ENCODE measurements at regions not wholly inside any gene's neighbourhood (a gene's known extent, or its start where the extent isn't known, plus 50 kb on each side); places are given as distances from the start of the nearest gene placed in this dataset.

DNA sequence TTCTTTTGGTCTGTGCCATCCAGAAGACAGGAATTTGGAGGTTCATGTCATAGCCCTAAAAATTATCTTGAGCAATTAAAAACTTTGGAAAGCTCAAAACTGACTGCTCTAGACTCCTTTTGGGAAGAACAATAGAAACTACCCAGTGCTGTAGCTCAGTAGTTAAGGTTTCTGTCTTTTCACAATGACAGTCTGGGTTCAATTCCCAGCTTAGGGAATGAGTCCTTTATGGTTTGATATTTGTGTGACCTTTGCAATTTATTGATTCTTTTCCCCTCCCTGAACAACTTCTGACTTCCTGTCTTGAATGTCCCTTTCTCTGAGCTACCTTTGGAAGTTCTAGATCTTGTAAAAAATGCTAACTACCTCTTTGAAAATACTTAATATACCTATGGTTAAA lies 603.3 kb upstream of the IGFBP3 start:
- Histone ChIP-seq H3K79me2 (replicated peaks; ENCODE audit: insufficient read depth) (no peaks in the 10 kb centered on the region), H3K27ac (ENCODE audit: low read depth) (no peak overlapping the region), H3K4me2 (no peak overlapping the region), H3K4me1 (ENCODE audit: insufficient read depth) (no peaks in the 10 kb centered on the region), H2AFZ (no peak overlapping the region), H3K9me2 (ENCODE audit: insufficient read depth) (no peaks in the 10 kb centered on the region), H3K27me3 (ENCODE audit: insufficient read depth) (no peaks in the 10 kb centered on the region), H3F3A (replicated peaks; ENCODE audit: low read depth) (no peaks in the 10 kb centered on the region), H4K20me1 (replicated peaks; ENCODE audit: insufficient read depth) (no peaks in the 10 kb centered on the region), H3K36me3 (ENCODE audit: insufficient read depth) (no peaks in the 10 kb centered on the region; the same call in 1 of the 2 replicates), H3K4me3 (no peak overlapping the region)
- ATAC-seq = no peak
- peaks cover 10% of the 10 kb centered on the region; the same call in 2 of the 3 replicates for H3K36me3 Mint-ChIP-seq (ENCODE audit: low read depth)
- TF ChIP-seq EZH2 (IDR thresholded peaks at IDR 0.05; ENCODE audit: low read depth, unreplicated experiment) (no peak), ZNF114 (CRISPR knock-in tag; IDR thresholded peaks at IDR 0.05) (no peak), JUNB (IDR thresholded peaks at IDR 0.05; ENCODE audit: unreplicated experiment) (no peak), POLR2AphosphoS5 (IDR thresholded peaks at IDR 0.05; ENCODE audit: low read depth) (no peak), CREB1 (CRISPR knock-in tag; IDR thresholded peaks at IDR 0.05; ENCODE audit: low read depth) (no peak), NANOG (IDR thresholded peaks at IDR 0.05; ENCODE audit: borderline replicate concordance) (no peak), EZH2phosphoT487 (IDR thresholded peaks at IDR 0.05; ENCODE audit: unreplicated experiment) (no peak), STAT1 (IDR thresholded peaks at IDR 0.05; ENCODE audit: unreplicated experiment) (no peak), ZNF331 (CRISPR knock-in tag; IDR thresholded peaks at IDR 0.05; ENCODE audit: low read depth) (no peak)
- TF ChIP-seq, protein P1, sequence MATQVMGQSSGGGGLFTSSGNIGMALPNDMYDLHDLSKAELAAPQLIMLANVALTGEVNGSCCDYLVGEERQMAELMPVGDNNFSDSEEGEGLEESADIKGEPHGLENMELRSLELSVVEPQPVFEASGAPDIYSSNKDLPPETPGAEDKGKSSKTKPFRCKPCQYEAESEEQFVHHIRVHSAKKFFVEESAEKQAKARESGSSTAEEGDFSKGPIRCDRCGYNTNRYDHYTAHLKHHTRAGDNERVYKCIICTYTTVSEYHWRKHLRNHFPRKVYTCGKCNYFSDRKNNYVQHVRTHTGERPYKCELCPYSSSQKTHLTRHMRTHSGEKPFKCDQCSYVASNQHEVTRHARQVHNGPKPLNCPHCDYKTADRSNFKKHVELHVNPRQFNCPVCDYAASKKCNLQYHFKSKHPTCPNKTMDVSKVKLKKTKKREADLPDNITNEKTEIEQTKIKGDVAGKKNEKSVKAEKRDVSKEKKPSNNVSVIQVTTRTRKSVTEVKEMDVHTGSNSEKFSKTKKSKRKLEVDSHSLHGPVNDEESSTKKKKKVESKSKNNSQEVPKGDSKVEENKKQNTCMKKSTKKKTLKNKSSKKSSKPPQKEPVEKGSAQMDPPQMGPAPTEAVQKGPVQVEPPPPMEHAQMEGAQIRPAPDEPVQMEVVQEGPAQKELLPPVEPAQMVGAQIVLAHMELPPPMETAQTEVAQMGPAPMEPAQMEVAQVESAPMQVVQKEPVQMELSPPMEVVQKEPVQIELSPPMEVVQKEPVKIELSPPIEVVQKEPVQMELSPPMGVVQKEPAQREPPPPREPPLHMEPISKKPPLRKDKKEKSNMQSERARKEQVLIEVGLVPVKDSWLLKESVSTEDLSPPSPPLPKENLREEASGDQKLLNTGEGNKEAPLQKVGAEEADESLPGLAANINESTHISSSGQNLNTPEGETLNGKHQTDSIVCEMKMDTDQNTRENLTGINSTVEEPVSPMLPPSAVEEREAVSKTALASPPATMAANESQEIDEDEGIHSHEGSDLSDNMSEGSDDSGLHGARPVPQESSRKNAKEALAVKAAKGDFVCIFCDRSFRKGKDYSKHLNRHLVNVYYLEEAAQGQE (IDR thresholded peaks at IDR 0.05; ENCODE audit: unreplicated experiment) = no peak
- TF ChIP-seq, protein P2, sequence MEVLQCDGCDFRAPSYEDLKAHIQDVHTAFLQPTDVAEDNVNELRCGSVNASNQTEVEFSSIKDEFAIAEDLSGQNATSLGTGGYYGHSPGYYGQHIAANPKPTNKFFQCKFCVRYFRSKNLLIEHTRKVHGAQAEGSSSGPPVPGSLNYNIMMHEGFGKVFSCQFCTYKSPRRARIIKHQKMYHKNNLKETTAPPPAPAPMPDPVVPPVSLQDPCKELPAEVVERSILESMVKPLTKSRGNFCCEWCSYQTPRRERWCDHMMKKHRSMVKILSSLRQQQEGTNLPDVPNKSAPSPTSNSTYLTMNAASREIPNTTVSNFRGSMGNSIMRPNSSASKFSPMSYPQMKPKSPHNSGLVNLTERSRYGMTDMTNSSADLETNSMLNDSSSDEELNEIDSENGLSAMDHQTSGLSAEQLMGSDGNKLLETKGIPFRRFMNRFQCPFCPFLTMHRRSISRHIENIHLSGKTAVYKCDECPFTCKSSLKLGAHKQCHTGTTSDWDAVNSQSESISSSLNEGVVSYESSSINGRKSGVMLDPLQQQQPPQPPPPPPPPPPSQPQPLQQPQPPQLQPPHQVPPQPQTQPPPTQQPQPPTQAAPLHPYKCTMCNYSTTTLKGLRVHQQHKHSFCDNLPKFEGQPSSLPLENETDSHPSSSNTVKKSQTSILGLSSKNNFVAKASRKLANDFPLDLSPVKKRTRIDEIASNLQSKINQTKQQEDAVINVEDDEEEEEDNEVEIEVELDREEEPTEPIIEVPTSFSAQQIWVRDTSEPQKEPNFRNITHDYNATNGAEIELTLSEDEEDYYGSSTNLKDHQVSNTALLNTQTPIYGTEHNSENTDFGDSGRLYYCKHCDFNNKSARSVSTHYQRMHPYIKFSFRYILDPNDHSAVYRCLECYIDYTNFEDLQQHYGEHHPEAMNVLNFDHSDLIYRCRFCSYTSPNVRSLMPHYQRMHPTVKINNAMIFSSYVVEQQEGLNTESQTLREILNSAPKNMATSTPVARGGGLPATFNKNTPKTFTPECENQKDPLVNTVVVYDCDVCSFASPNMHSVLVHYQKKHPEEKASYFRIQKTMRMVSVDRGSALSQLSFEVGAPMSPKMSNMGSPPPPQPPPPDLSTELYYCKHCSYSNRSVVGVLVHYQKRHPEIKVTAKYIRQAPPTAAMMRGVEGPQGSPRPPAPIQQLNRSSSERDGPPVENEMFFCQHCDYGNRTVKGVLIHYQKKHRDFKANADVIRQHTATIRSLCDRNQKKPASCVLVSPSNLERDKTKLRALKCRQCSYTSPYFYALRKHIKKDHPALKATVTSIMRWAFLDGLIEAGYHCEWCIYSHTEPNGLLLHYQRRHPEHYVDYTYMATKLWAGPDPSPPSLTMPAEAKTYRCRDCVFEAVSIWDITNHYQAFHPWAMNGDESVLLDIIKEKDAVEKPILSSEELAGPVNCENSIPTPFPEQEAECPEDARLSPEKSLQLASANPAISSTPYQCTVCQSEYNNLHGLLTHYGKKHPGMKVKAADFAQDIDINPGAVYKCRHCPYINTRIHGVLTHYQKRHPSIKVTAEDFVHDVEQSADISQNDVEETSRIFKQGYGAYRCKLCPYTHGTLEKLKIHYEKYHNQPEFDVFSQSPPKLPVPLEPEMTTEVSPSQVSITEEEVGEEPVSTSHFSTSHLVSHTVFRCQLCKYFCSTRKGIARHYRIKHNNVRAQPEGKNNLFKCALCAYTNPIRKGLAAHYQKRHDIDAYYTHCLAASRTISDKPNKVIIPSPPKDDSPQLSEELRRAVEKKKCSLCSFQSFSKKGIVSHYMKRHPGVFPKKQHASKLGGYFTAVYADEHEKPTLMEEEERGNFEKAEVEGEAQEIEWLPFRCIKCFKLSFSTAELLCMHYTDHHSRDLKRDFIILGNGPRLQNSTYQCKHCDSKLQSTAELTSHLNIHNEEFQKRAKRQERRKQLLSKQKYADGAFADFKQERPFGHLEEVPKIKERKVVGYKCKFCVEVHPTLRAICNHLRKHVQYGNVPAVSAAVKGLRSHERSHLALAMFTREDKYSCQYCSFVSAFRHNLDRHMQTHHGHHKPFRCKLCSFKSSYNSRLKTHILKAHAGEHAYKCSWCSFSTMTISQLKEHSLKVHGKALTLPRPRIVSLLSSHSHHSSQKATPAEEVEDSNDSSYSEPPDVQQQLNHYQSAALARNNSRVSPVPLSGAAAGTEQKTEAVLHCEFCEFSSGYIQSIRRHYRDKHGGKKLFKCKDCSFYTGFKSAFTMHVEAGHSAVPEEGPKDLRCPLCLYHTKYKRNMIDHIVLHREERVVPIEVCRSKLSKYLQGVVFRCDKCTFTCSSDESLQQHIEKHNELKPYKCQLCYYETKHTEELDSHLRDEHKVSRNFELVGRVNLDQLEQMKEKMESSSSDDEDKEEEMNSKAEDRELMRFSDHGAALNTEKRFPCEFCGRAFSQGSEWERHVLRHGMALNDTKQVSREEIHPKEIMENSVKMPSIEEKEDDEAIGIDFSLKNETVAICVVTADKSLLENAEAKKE (CRISPR knock-in tag; IDR thresholded peaks at IDR 0.05) = no peak
- TF ChIP-seq, protein P3, sequence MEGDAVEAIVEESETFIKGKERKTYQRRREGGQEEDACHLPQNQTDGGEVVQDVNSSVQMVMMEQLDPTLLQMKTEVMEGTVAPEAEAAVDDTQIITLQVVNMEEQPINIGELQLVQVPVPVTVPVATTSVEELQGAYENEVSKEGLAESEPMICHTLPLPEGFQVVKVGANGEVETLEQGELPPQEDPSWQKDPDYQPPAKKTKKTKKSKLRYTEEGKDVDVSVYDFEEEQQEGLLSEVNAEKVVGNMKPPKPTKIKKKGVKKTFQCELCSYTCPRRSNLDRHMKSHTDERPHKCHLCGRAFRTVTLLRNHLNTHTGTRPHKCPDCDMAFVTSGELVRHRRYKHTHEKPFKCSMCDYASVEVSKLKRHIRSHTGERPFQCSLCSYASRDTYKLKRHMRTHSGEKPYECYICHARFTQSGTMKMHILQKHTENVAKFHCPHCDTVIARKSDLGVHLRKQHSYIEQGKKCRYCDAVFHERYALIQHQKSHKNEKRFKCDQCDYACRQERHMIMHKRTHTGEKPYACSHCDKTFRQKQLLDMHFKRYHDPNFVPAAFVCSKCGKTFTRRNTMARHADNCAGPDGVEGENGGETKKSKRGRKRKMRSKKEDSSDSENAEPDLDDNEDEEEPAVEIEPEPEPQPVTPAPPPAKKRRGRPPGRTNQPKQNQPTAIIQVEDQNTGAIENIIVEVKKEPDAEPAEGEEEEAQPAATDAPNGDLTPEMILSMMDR (conservative IDR thresholded peaks at IDR 0.05; ENCODE audit: low read depth in 2 of 2) = no peak
- TF ChIP-seq, protein P4, sequence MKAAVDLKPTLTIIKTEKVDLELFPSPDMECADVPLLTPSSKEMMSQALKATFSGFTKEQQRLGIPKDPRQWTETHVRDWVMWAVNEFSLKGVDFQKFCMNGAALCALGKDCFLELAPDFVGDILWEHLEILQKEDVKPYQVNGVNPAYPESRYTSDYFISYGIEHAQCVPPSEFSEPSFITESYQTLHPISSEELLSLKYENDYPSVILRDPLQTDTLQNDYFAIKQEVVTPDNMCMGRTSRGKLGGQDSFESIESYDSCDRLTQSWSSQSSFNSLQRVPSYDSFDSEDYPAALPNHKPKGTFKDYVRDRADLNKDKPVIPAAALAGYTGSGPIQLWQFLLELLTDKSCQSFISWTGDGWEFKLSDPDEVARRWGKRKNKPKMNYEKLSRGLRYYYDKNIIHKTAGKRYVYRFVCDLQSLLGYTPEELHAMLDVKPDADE (IDR thresholded peaks at IDR 0.05) = no peak
- no peaks in the 10 kb centered on the region for H3K4me1 Mint-ChIP-seq
- H3K27me3 Mint-ChIP-seq (ENCODE audit: insufficient read depth, low read depth, poor library complexity) = no peaks in the 10 kb centered on the region
- H3K27ac Mint-ChIP-seq = no peak overlapping the region
- peaks cover 28% of the 10 kb centered on the region for H3K9me3 Mint-ChIP-seq
- no peak for DNase-seq (ENCODE audit: low spot score)
- H3K4me3 Mint-ChIP-seq = no peak overlapping the region
